KMS-11 (cell line): ENCODE measurements at regions not wholly inside any gene's neighbourhood (a gene's known extent, or its start where the extent isn't known, plus 50 kb on each side); places are given as distances from the start of the nearest gene placed in this dataset.

Source experiments
- H2AFZ ChIP-seq: fragments of 200-600 bp; sonication (generic); 2 replicates; pipeline ENCODE4 v1.6.1; 2016; ENCODE audit warnings: antibody characterized with exemption, mixed run types, low read depth
- H3K27ac ChIP-seq: fragments of 200-600 bp; sonication (generic); 2 replicates; pipeline ENCODE4 v1.6.1; 2016; ENCODE audit warnings: mild to moderate bottlenecking, mixed run types
- H3K27me3 ChIP-seq: fragments of 200-600 bp; sonication (generic); 2 replicates; pipeline ENCODE4 v1.6.1; 2017; ENCODE audit warnings: mild to moderate bottlenecking, low read depth, mixed run types, moderate library complexity; ENCODE audit not compliant: insufficient read depth
- H3K36me3 ChIP-seq: fragments of 200-600 bp; sonication (generic); 2 replicates; pipeline ENCODE4 v1.6.1; 2017; ENCODE audit warnings: mild to moderate bottlenecking, mixed run types; ENCODE audit not compliant: insufficient read depth
- H3K4me1 ChIP-seq: fragments of 200-600 bp; sonication (generic); 2 replicates; pipeline ENCODE4 v1.6.1; 2016; ENCODE audit warnings: mild to moderate bottlenecking, low read depth, mixed run types; ENCODE audit not compliant: poor library complexity, severe bottlenecking
- H3K4me2 ChIP-seq: fragments of 200-600 bp; sonication (generic); 2 replicates; pipeline ENCODE4 v1.7.0; 2016; ENCODE audit warnings: mild to moderate bottlenecking, mixed run types
- H3K4me3 ChIP-seq: fragments of 200-600 bp; sonication (generic); IDR thresholded peaks from 2 replicates; pipeline ENCODE4 v1.6.1; 2017; ENCODE audit warnings: low read depth, low read length, mixed read lengths; ENCODE audit not compliant: insufficient read depth
- H3K79me2 ChIP-seq: fragments of 200-600 bp; sonication (generic); 2 replicates; pipeline ENCODE4 v1.6.1; 2016; ENCODE audit warnings: low read depth, mixed run types; ENCODE audit not compliant: insufficient read depth
- H3K9ac ChIP-seq: fragments of 200-600 bp; sonication (generic); 2 replicates; pipeline ENCODE4 v1.6.1; 2016; ENCODE audit warnings: mild to moderate bottlenecking, mixed run types
- H4K20me1 ChIP-seq: fragments of 200-600 bp; sonication (generic); 2 replicates; pipeline ENCODE4 v1.6.1; 2016; ENCODE audit warnings: mild to moderate bottlenecking, mixed run types; ENCODE audit not compliant: insufficient read depth
- TF ChIP-seq, protein P1 (sequence below): fragments of 200-600 bp; sonication (generic); conservative IDR thresholded peaks from 2 replicates; pipeline ENCODE4 v1.6.1; 2017; ENCODE audit warnings: low read depth, mild to moderate bottlenecking, antibody characterized with exemption, low read length, moderate library complexity, mixed read lengths

GRCh38 chr12:63423839-63424238, 244.5 kb downstream of the DPY19L2 start:
- H3K27me3 ChIP-seq, result no peaks in the 10 kb centered on the region
- no peak overlapping the region for H3K4me3 ChIP-seq
- no peak overlapping the region for H3K4me2 ChIP-seq
- TF ChIP-seq, protein P1, sequence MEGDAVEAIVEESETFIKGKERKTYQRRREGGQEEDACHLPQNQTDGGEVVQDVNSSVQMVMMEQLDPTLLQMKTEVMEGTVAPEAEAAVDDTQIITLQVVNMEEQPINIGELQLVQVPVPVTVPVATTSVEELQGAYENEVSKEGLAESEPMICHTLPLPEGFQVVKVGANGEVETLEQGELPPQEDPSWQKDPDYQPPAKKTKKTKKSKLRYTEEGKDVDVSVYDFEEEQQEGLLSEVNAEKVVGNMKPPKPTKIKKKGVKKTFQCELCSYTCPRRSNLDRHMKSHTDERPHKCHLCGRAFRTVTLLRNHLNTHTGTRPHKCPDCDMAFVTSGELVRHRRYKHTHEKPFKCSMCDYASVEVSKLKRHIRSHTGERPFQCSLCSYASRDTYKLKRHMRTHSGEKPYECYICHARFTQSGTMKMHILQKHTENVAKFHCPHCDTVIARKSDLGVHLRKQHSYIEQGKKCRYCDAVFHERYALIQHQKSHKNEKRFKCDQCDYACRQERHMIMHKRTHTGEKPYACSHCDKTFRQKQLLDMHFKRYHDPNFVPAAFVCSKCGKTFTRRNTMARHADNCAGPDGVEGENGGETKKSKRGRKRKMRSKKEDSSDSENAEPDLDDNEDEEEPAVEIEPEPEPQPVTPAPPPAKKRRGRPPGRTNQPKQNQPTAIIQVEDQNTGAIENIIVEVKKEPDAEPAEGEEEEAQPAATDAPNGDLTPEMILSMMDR, result no peak
- no peaks in the 10 kb centered on the region for H3K4me1 ChIP-seq
- no peaks in the 10 kb centered on the region for H4K20me1 ChIP-seq
- no peaks in the 10 kb centered on the region for H3K36me3 ChIP-seq
- no peak overlapping the region for H3K27ac ChIP-seq
- no peaks in the 10 kb centered on the region for H3K79me2 ChIP-seq
- H2AFZ ChIP-seq, result no peak overlapping the region
- H3K9ac ChIP-seq, result no peak overlapping the region

GRCh38 chr12:63420206-63420644, 248.1 kb downstream of the DPY19L2 start:
- Histone ChIP-seq H3K27me3 (no peaks in the 10 kb centered on the region), H3K4me1 (no peaks in the 10 kb centered on the region), H3K27ac (no peak overlapping the region), H3K36me3 (no peaks in the 10 kb centered on the region), H4K20me1 (no peaks in the 10 kb centered on the region), H3K4me2 (no peak overlapping the region), H3K9ac (no peak overlapping the region), H2AFZ (0 out of 2 replicates have a peak overlapping the region, but pooled peaks have one; percentile 1), H3K4me3 (no peak overlapping the region), H3K79me2 (no peaks in the 10 kb centered on the region)
- TF ChIP-seq, protein P1, result peak; percentile 97

GRCh38 chr12:63419154-63419553, 249.1 kb downstream of the DPY19L2 start:
- no peak overlapping the region for H3K27ac ChIP-seq
- no peaks in the 10 kb centered on the region for H3K79me2 ChIP-seq
- no peaks in the 10 kb centered on the region for H3K4me1 ChIP-seq
- H3K4me2 ChIP-seq, result no peak overlapping the region
- H2AFZ ChIP-seq, result no peak overlapping the region
- H3K27me3 ChIP-seq, result no peaks in the 10 kb centered on the region
- H3K4me3 ChIP-seq, result no peak overlapping the region
- no peak overlapping the region for H3K9ac ChIP-seq
- H4K20me1 ChIP-seq, result no peaks in the 10 kb centered on the region
- TF ChIP-seq, protein P1, result no peak
- no peaks in the 10 kb centered on the region for H3K36me3 ChIP-seq

DNA sequence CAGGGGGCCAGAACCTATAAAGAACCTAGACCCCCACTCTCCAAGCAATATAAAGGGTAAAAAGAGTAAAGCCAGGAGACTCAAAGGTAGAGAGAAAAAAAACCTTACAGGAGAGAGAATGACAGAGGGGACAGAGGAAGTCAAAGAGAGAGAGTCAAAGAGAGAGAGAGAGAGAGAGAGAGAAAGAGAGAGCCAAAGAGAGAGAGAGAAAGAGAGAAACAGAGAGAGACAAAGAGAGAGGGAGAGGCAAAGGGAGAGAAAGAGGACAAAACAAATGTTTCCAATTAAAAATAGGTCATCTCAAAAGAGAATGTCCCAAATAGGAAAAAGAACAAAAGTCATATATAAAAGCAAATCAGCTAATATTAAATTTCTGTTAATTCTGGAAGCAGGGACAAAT, 251.5 kb downstream of the DPY19L2 start:
- TF ChIP-seq, protein P1, result no peak
- Histone ChIP-seq H3K4me3 (no peak overlapping the region), H2AFZ (no peak overlapping the region), H3K4me2 (no peak overlapping the region), H3K9ac (no peak overlapping the region), H3K4me1 (no peaks in the 10 kb centered on the region), H3K27ac (no peak overlapping the region), H3K27me3 (no peaks in the 10 kb centered on the region), H3K79me2 (no peaks in the 10 kb centered on the region), H3K36me3 (no peaks in the 10 kb centered on the region), H4K20me1 (no peaks in the 10 kb centered on the region)
